GM10248 (cell line): ENCODE measurements at regions not wholly inside any gene's neighbourhood (a gene's known extent, or its start where the extent isn't known, plus 50 kb on each side); places are given as distances from the start of the nearest gene placed in this dataset.
"Not testable (repeated sequence)": the region's sequence is repeated elsewhere in the genome, so short reads cannot be mapped to it uniquely, and the experiment has no call there.

ENCODE experiments used
- CTCF ChIA-PET: fragments of 300-600 bp; sonication (Branson Sonifier 250); formaldehyde crosslinking; extraction: SDS; loops from one replicate; lab custom pipeline; 2021; ENCODE audit warnings: antibody characterized with exemption; lab: Yijun Ruan, JAX
- POLR2A ChIA-PET: fragments of 350-650 bp; sonication (Branson Sonifier 250); formaldehyde crosslinking; extraction: SDS; loops from one replicate; lab custom pipeline; 2020; ENCODE audit warnings: antibody characterized with exemption; lab: Yijun Ruan, JAX
- DNase-seq: peaks from one replicate; pipeline ENCODE4 v3.0.0; 2012; ENCODE audit errors: extremely low spot score
- CTCF ChIP-seq: IDR thresholded peaks from 2 replicates; pipeline ENCODE4 v1.5.1; 2012; ENCODE audit warnings: mild to moderate bottlenecking, low read depth; ENCODE audit errors: extremely low read depth, missing control alignments, control extremely low read depth

GRCh38 chr15:47897525-47897924 lies 180.2 kb downstream of the SEMA6D start:
- DNase-seq, result no peak
- ChIA-PET CTCF (no interaction called here), POLR2A (no interaction called here)
- no peak for TF ChIP-seq CTCF

GRCh38 chr15:47900751-47901150 lies 183.4 kb downstream of the SEMA6D start:
- CTCF ChIA-PET, result no interaction called here
- POLR2A ChIA-PET, result no interaction called here
- no peak for DNase-seq
- no peak for TF ChIP-seq CTCF

GRCh38 chr15:47903368-47903767 lies 186.1 kb downstream of the SEMA6D start:
- ChIA-PET CTCF (no interaction called here), POLR2A (no interaction called here)
- DNase-seq, result no peak
- TF ChIP-seq CTCF, result no peak

- TF ChIP-seq CTCF, result no peak
- CTCF ChIA-PET, result interaction anchor here (1.2 kb wide), 1 partner anchor 177 kb away, joined by 3 read pairs; no protein-coding TSS in a partner anchor
- DNase-seq, result no peak
- POLR2A ChIA-PET, result no interaction called here
These were observed 191.2 kb downstream of the SEMA6D start for GRCh38 chr15:47908486-47908885.

- ChIA-PET CTCF (interaction anchor here (1.2 kb wide), 1 partner anchor 176 kb away, joined by 3 read pairs; no protein-coding TSS in a partner anchor), POLR2A (no interaction called here)
- DNase-seq, result no peak
- TF ChIP-seq CTCF, result no peak
These were observed 191.8 kb downstream of the SEMA6D start for GRCh38 chr15:47908950-47909670.

- CTCF ChIA-PET, result interaction anchor here (1.0 to 1.7 kb wide), 4 partner anchors 75 to 336 kb away, joined by 3 to 12 read pairs (median 4); no protein-coding TSS in a partner anchor
- DNase-seq, POLR2A ChIA-PET: not testable (repeated sequence)
- TF ChIP-seq CTCF, result peak; percentile 14
These were observed 195.6 kb downstream of the SEMA6D start for GRCh38 chr15:47912910-47913309.

GRCh38 chr15:47917881-47918280 lies 200.6 kb downstream of the SEMA6D start:
- ChIA-PET POLR2A (interaction anchor here (0.7 kb wide), 1 partner anchor 190 kb away, joined by 4 read pairs; no protein-coding TSS in a partner anchor), CTCF (no interaction called here)
- DNase-seq, result no peak
- no peak for TF ChIP-seq CTCF
